HK-2 (cell line): ENCODE measurements at regions not wholly inside any gene's neighbourhood (a gene's known extent, or its start where the extent isn't known, plus 50 kb on each side); places are given as distances from the start of the nearest gene placed in this dataset.
"Not testable (repeated sequence)": the region's sequence is repeated elsewhere in the genome, so short reads cannot be mapped to it uniquely, and the experiment has no call there.

Source experiments
- DNase-seq: peaks from one replicate; pipeline ENCODE4 v3.0.0-alpha.2; 2018; ENCODE audit not compliant: unreplicated experiment

GRCh38 chr16:16879567-16880251, 500.8 kb downstream of the NPIPA7 start:
- no peak for DNase-seq

GRCh38 chr16:16881814-16882213, 502.9 kb downstream of the NPIPA7 start:
- DNase-seq, result no peak

GRCh38 chr16:16882766-16883165, 503.8 kb downstream of the NPIPA7 start:
- no peak for DNase-seq

- DNase-seq, result no peak
These were observed 505.5 kb downstream of the NPIPA7 start for GRCh38 chr16:16884451-16884850.

GRCh38 chr16:16887193-16887592, 508.3 kb downstream of the NPIPA7 start:
- DNase-seq, result no peak

- DNase-seq, result no peak
These were observed 512.0 kb downstream of the NPIPA7 start for GRCh38 chr16:16890964-16891363.

GRCh38 chr16:16904601-16905000, 525.7 kb downstream of the NPIPA7 start:
- DNase-seq, result no peak

GRCh38 chr16:16905850-16906249, 526.9 kb downstream of the NPIPA7 start:
- no peak for DNase-seq

- DNase-seq, result no peak
These were observed 528.1 kb downstream of the NPIPA7 start for GRCh38 chr16:16907089-16907488.

- DNase-seq, result no peak
These were observed 529.1 kb downstream of the NPIPA7 start for GRCh38 chr16:16908077-16908476.

GRCh38 chr16:16909126-16909525, 530.2 kb downstream of the NPIPA7 start:
- DNase-seq, result no peak

GRCh38 chr16:16910666-16911065, 531.7 kb downstream of the NPIPA7 start:
- no peak for DNase-seq

GRCh38 chr16:16915771-16916170, 536.8 kb downstream of the NPIPA7 start:
- DNase-seq, result peak; percentile 1

GRCh38 chr16:16917191-16917785, 538.3 kb downstream of the NPIPA7 start:
- no peak for DNase-seq

- DNase-seq, result no peak
These were observed 544.5 kb downstream of the NPIPA7 start for GRCh38 chr16:16923479-16923878.

GRCh38 chr16:16924613-16925012, 545.7 kb downstream of the NPIPA7 start:
- no peak for DNase-seq

- DNase-seq, result no peak
These were observed 545.3 kb downstream of the XYLT1 start for GRCh38 chr16:16925432-16925831.

GRCh38 chr16:16928532-16929109, 542.1 kb downstream of the XYLT1 start:
- DNase-seq, result no peak

- no peak for DNase-seq
These were observed 540.3 kb downstream of the XYLT1 start for GRCh38 chr16:16930309-16931000.

- no peak for DNase-seq
These were observed 536.9 kb downstream of the XYLT1 start for GRCh38 chr16:16933861-16934260.

GRCh38 chr16:16934660-16935059, 536.1 kb downstream of the XYLT1 start:
- no peak for DNase-seq

GRCh38 chr16:16935909-16936308, 534.9 kb downstream of the XYLT1 start:
- not testable (repeated sequence) for DNase-seq

- DNase-seq, result no peak
These were observed 533.2 kb downstream of the XYLT1 start for GRCh38 chr16:16937576-16937975.
